C4-2B (cell line): ENCODE measurements at regions not wholly inside any gene's neighbourhood (a gene's known extent, or its start where the extent isn't known, plus 50 kb on each side); places are given as distances from the start of the nearest gene placed in this dataset.

Experiments used
- ZFX ChIP-seq: fragments of 450-650 bp; IDR thresholded peaks from 2 replicates; pipeline ENCODE4 v1.6.1; 2017
- TF ChIP-seq, protein P1 (sequence below): fragments of 450-650 bp; conservative IDR thresholded peaks from 2 replicates; pipeline ENCODE4 v1.5.1; 2017; ENCODE audit warnings: mild to moderate bottlenecking

DNA sequence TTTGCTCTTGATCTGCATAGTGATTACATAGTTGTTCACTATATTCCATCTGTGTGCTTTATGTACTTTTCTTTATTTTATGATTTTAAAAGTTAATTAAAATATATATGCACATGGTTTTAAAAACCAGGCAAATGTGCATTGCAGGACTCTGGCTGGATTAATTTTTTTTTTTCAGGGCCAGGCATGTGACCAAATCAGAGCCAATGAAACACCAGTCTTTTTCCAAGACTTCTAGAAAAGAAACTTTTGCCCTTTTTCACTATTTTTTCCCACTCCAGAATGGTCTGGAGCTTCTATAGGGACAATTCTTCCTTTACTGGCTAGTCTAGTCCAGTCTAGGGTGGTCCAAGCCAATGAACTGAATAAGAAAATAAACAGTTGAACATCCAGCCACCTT lies 198.1 kb upstream of the FBXO11 start:
- TF ChIP-seq, protein P1, sequence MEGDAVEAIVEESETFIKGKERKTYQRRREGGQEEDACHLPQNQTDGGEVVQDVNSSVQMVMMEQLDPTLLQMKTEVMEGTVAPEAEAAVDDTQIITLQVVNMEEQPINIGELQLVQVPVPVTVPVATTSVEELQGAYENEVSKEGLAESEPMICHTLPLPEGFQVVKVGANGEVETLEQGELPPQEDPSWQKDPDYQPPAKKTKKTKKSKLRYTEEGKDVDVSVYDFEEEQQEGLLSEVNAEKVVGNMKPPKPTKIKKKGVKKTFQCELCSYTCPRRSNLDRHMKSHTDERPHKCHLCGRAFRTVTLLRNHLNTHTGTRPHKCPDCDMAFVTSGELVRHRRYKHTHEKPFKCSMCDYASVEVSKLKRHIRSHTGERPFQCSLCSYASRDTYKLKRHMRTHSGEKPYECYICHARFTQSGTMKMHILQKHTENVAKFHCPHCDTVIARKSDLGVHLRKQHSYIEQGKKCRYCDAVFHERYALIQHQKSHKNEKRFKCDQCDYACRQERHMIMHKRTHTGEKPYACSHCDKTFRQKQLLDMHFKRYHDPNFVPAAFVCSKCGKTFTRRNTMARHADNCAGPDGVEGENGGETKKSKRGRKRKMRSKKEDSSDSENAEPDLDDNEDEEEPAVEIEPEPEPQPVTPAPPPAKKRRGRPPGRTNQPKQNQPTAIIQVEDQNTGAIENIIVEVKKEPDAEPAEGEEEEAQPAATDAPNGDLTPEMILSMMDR = no peak
- no peak for TF ChIP-seq ZFX
